ENCODE measurements at regions not wholly inside any gene's neighbourhood (a gene's known extent, or its start where the extent isn't known, plus 50 kb on each side); places are given as distances from the start of the nearest gene placed in this dataset.

GRCh38 chr1:39085174-39085573, 59.0 kb downstream of the NDUFS5 start:
- CTCF ChIA-PET, result no interaction called here
- no peaks in the 10 kb centered on the region for H3K9me3 ChIP-seq (ENCODE audit: control insufficient read depth in 2 of 3, low read length in 3 of 3)

DNA sequence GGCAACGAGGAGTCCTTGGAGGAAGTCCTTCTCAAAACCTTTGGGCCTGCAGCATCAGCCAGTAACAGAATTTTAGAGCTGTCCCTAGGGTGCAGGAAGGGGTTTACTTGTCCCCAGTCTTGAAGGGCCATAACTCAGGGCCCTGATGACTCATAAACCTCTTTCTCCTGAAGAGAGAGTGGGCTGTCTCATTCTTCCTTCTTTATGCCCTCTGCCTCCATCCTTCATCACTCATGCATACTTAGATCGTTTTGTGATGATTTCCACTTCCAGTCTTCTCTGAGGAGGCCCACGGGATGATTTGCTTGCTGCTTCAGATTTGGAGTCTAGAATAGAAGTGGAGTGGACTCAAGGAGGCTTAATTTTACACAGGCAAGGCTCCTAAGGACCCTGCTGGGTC, 60.2 kb downstream of the NDUFS5 start:
- Mint-ChIP-seq H3K27me3 (peaks cover 10 to 48% (median 30%) of the 10 kb centered on the region in 5 donors), H3K4me1 (peaks cover 0 to 7% (median 5%) of the 10 kb centered on the region in 7 donors), H3K9me3 (no peaks in the 10 kb centered on the region), H3K4me3 (no peak overlapping the region), H3K36me3 (peaks cover 0 to 3% (median 0%) of the 10 kb centered on the region in 5 donors), H3K27ac (peak overlapping the region in 1 of 9 donors; percentile 28)
- Histone ChIP-seq H3K9me3 (ENCODE audit: control insufficient read depth in 2 of 3, low read length in 3 of 3) (no peaks in the 10 kb centered on the region), H3K27me3 (ENCODE audit: control insufficient read depth in 2 of 2, insufficient read depth in 2 of 2, low read length in 2 of 2) (peaks cover 0 to 10% of the 10 kb centered on the region in 2 donors), H3K4me1 (ENCODE audit: control insufficient read depth in 2 of 2, insufficient read depth in 2 of 2, low read length in 2 of 2) (no peaks in the 10 kb centered on the region), H3K27ac (ENCODE audit: low read depth, low read length) (no peak overlapping the region), H3K36me3 (ENCODE audit: control insufficient read depth in 2 of 3, insufficient read depth in 3 of 3, low read length in 3 of 3) (no peaks in the 10 kb centered on the region), H3K4me3 (ENCODE audit: low read length) (no peak overlapping the region)
- no peak for DNase-seq
- intact Hi-C loops (cut with micrococcal nuclease), result no loop called here
- ChIA-PET CTCF (no interaction called here), POLR2A (no interaction called here)
- ATAC-seq, result no peak

More at GRCh38 chr1:39085174-39085573, 59.0 kb downstream of the NDUFS5 start:
- Histone ChIP-seq H3K4me1 (ENCODE audit: control insufficient read depth in 2 of 2, insufficient read depth in 2 of 2, low read length in 2 of 2) (no peaks in the 10 kb centered on the region), H3K4me3 (ENCODE audit: low read length) (no peak overlapping the region), H3K27ac (ENCODE audit: low read depth, low read length) (no peak overlapping the region), H3K36me3 (ENCODE audit: control insufficient read depth in 2 of 3, insufficient read depth in 3 of 3, low read length in 3 of 3) (no peaks in the 10 kb centered on the region), H3K27me3 (ENCODE audit: control insufficient read depth in 2 of 2, insufficient read depth in 2 of 2, low read length in 2 of 2) (peaks cover 0 to 10% of the 10 kb centered on the region in 2 donors)
- peaks cover 0 to 3% (median 0%) of the 10 kb centered on the region in 5 donors for H3K36me3 Mint-ChIP-seq
- DNase-seq (no peak), ATAC-seq (no peak)
- H3K9me3 Mint-ChIP-seq, result no peaks in the 10 kb centered on the region
- H3K4me1 Mint-ChIP-seq, result peaks cover 0 to 13% (median 9%) of the 10 kb centered on the region in 7 donors
- intact Hi-C loops (cut with micrococcal nuclease), result no loop called here
- H3K4me3 Mint-ChIP-seq, result no peak overlapping the region
- H3K27me3 Mint-ChIP-seq, result peaks cover 10 to 53% (median 36%) of the 10 kb centered on the region in 5 donors
- no peak overlapping the region for H3K27ac Mint-ChIP-seq
- POLR2A ChIA-PET, result interaction anchor here (0.6 kb wide), 1 partner anchor 231 kb away, joined by 3 read pairs; no protein-coding TSS in a partner anchor

DNA sequence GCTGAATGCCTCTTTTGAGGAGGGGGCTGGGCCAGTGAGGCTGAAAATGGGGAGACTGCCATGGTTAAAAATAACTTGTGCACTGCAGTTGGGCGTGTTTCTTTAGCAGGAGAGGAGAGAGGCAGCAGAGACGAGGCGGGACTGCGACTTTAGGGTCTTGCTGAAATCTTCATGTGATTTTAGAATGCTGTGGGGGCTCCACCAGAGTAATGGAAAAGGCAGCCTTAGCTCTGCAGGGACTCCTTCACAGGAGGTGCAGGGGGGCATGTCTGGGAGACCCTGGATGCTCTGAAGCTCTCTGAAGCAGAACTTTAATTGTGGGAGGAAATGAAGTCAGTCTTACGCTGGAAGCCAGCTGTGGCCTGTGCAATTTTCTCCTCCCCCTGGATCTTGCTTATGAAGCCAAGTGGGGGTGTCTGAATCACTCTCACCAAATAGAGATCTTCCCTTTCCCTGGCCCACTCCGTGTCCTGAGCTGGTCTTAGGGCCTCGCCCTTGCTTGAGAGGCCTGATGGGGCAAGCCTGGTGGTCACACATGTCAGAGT, 60.8 kb downstream of the NDUFS5 start:
- no peaks in the 10 kb centered on the region for H3K4me1 ChIP-seq (ENCODE audit: control insufficient read depth in 2 of 2, insufficient read depth in 2 of 2, low read length in 2 of 2)
- no peak for ATAC-seq
- Mint-ChIP-seq H3K4me1 (peaks cover 3 to 7% (median 5%) of the 10 kb centered on the region in 7 donors), H3K4me3 (no peak overlapping the region), H3K27me3 (peaks cover 10 to 49% (median 30%) of the 10 kb centered on the region in 5 donors), H3K9me3 (no peaks in the 10 kb centered on the region), H3K27ac (no peak overlapping the region), H3K36me3 (peaks cover 0 to 3% (median 0%) of the 10 kb centered on the region in 5 donors)
- no peaks in the 10 kb centered on the region for H3K36me3 ChIP-seq (ENCODE audit: control insufficient read depth in 2 of 3, insufficient read depth in 3 of 3, low read length in 3 of 3)
- H3K27me3 ChIP-seq (ENCODE audit: control insufficient read depth in 2 of 2, insufficient read depth in 2 of 2, low read length in 2 of 2), result peaks cover 0 to 8% of the 10 kb centered on the region in 2 donors
- no peak overlapping the region for H3K27ac ChIP-seq (ENCODE audit: low read depth, low read length)
- POLR2A ChIA-PET, result no interaction called here
- no peak for DNase-seq
- intact Hi-C loops (cut with micrococcal nuclease), result no loop called here
- H3K4me3 ChIP-seq (ENCODE audit: low read length), result no peak overlapping the region
- CTCF ChIA-PET, result interaction anchor here (0.6 kb wide), 1 partner anchor 10 kb away, joined by 4 read pairs; no protein-coding TSS in a partner anchor
- H3K9me3 ChIP-seq (ENCODE audit: control insufficient read depth in 2 of 3, low read length in 3 of 3), result no peaks in the 10 kb centered on the region

DNA sequence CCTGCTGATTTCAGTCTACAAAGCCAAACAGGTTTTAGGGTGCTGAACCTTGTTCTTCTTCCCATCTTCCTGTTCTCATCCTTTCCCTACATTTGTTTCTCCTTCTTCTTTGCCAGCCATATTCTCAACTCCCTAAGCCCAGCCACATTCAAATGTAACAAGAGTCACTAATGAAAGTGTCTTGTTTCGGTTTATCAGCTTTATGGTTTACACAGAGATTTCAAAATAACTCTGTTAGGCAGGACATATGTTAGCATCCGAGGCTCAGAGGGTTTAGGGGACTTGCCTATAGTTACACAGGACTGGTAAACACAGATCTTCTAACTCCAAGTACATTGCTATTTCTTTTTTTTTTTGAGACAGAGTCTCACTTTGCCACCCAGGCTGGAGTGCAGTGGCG, 61.3 kb downstream of the NDUFS5 start:
- peaks cover 4 to 8% (median 6%) of the 10 kb centered on the region in 7 donors for H3K4me1 Mint-ChIP-seq
- intact Hi-C loops (cut with micrococcal nuclease), result no loop called here
- Histone ChIP-seq H3K27ac (ENCODE audit: low read depth, low read length) (no peak overlapping the region), H3K9me3 (ENCODE audit: control insufficient read depth in 2 of 3, low read length in 3 of 3) (no peaks in the 10 kb centered on the region), H3K27me3 (ENCODE audit: control insufficient read depth in 2 of 2, insufficient read depth in 2 of 2, low read length in 2 of 2) (peaks cover 0 to 3% of the 10 kb centered on the region in 2 donors), H3K4me3 (ENCODE audit: low read length) (no peak overlapping the region), H3K4me1 (ENCODE audit: control insufficient read depth in 2 of 2, insufficient read depth in 2 of 2, low read length in 2 of 2) (no peaks in the 10 kb centered on the region), H3K36me3 (ENCODE audit: control insufficient read depth in 2 of 3, insufficient read depth in 3 of 3, low read length in 3 of 3) (no peaks in the 10 kb centered on the region)
- no peak overlapping the region for H3K4me3 Mint-ChIP-seq
- no peaks in the 10 kb centered on the region for H3K9me3 Mint-ChIP-seq
- ChIA-PET CTCF (interaction anchor here (0.6 kb wide), 1 partner anchor 10 kb away, joined by 4 read pairs; no protein-coding TSS in a partner anchor), POLR2A (no interaction called here)
- DNase-seq (no peak), ATAC-seq (no peak)
- peaks cover 0 to 3% (median 0%) of the 10 kb centered on the region in 5 donors for H3K36me3 Mint-ChIP-seq
- H3K27me3 Mint-ChIP-seq, result peaks cover 5 to 44% (median 27%) of the 10 kb centered on the region in 5 donors
- no peak overlapping the region for H3K27ac Mint-ChIP-seq

DNA sequence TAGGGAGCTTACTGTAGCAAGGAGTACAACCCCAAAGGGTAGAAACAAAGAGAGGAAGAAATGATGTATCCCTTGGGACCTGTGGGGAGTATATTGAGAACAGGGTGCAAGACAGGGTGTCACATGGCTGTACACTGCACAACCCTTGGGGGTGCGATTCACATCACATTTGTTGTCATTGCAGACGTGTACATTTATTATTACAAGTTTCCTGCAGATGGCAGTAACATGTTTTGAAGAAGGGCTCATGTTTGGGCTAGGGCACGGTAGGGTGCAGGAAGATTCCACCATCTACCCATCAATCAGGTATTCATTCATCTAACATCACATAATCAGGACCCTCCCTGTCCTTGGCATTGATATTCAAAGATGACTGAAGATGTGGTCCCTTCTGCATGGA, 62.5 kb downstream of the NDUFS5 start:
- H3K27ac Mint-ChIP-seq, result peak overlapping the region in 1 of 9 donors; percentile 52
- ChIA-PET CTCF (interaction anchor here (1.0 kb wide), 1 partner anchor 9 kb away, joined by 3 read pairs; no protein-coding TSS in a partner anchor), POLR2A (no interaction called here)
- H3K9me3 Mint-ChIP-seq, result no peaks in the 10 kb centered on the region
- no peak overlapping the region for H3K4me3 Mint-ChIP-seq
- H3K4me3 ChIP-seq (ENCODE audit: low read length), result no peak overlapping the region
- peaks cover 0 to 32% (median 15%) of the 10 kb centered on the region in 5 donors for H3K27me3 Mint-ChIP-seq
- H3K4me1 Mint-ChIP-seq, result peaks cover 4 to 11% (median 5%) of the 10 kb centered on the region in 7 donors
- peaks cover 0 to 3% (median 0%) of the 10 kb centered on the region in 5 donors for H3K36me3 Mint-ChIP-seq
- no peak for ATAC-seq
- intact Hi-C loops (cut with micrococcal nuclease), result no loop called here
- no peak for DNase-seq
- H3K9me3 ChIP-seq (ENCODE audit: control insufficient read depth in 2 of 3, low read length in 3 of 3), result no peaks in the 10 kb centered on the region
- no peaks in the 10 kb centered on the region for H3K4me1 ChIP-seq (ENCODE audit: control insufficient read depth in 2 of 2, insufficient read depth in 2 of 2, low read length in 2 of 2)
- H3K27me3 ChIP-seq (ENCODE audit: control insufficient read depth in 2 of 2, insufficient read depth in 2 of 2, low read length in 2 of 2), result no peaks in the 10 kb centered on the region
- H3K27ac ChIP-seq (ENCODE audit: low read depth, low read length), result no peak overlapping the region
- no peaks in the 10 kb centered on the region for H3K36me3 ChIP-seq (ENCODE audit: control insufficient read depth in 2 of 3, insufficient read depth in 3 of 3, low read length in 3 of 3)

DNA sequence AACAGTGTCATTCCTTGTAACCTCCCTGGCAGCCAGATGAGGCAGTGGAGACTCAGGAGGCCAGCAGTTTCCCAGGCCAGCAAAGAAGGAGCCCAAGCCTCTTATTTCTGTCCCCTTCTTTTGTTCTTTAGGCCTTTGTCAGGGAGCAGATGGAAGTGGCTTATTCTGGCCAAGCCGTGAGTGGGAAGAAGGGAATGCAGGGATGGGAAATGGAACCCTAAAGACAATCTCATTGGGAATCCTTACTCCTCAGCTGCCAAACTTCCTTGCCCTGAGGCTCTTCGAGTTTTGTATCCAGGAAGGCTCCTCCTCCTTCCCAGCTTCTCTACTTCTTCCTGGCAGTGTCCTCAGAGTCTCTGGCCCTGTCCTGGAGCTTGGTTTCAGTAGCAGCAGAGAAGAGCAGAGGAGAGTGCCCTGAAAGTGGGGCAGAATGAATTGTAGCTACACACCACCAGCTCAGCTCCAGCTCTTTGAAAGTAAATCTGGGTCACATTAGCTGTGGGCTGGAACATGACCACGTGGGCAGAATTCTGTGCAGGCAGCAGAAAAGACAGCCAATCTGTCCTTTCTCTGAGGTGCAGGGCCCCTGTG, 63.9 kb downstream of the NDUFS5 start:
- ChIA-PET CTCF (interaction anchor here (1.2 kb wide), 1 partner anchor 321 kb away, joined by 3 read pairs; no protein-coding TSS in a partner anchor), POLR2A (interaction anchor here (0.5 to 1.2 kb wide), 2 partner anchors 64 to 100 kb away, joined by 3 read pairs; partner anchors contain the start of gene NDUFS5)
- Mint-ChIP-seq H3K27ac (peak overlapping the region in 1 of 9 donors; percentile 53), H3K4me3 (no peak overlapping the region), H3K9me3 (no peaks in the 10 kb centered on the region), H3K27me3 (peaks cover 0 to 18% (median 5%) of the 10 kb centered on the region in 5 donors), H3K4me1 (peaks cover 4 to 11% (median 5%) of the 10 kb centered on the region in 7 donors), H3K36me3 (peaks cover 0 to 3% (median 0%) of the 10 kb centered on the region in 5 donors)
- Histone ChIP-seq H3K36me3 (ENCODE audit: control insufficient read depth in 2 of 3, insufficient read depth in 3 of 3, low read length in 3 of 3) (no peaks in the 10 kb centered on the region), H3K27me3 (ENCODE audit: control insufficient read depth in 2 of 2, insufficient read depth in 2 of 2, low read length in 2 of 2) (no peaks in the 10 kb centered on the region), H3K4me1 (ENCODE audit: control insufficient read depth in 2 of 2, insufficient read depth in 2 of 2, low read length in 2 of 2) (no peaks in the 10 kb centered on the region), H3K4me3 (ENCODE audit: low read length) (no peak overlapping the region), H3K27ac (ENCODE audit: low read depth, low read length) (no peak overlapping the region), H3K9me3 (ENCODE audit: control insufficient read depth in 2 of 3, low read length in 3 of 3) (no peaks in the 10 kb centered on the region)
- no peak for ATAC-seq
- intact Hi-C loops (cut with micrococcal nuclease), result loop anchor here (5.0 kb wide), 2 partner anchors 228 to 253 kb away; no protein-coding TSS in a partner anchor
- no peak for DNase-seq
